Breast epithelium (tissue), 4 donors: ENCODE measurements at regions not wholly inside any gene's neighbourhood (a gene's known extent, or its start where the extent isn't known, plus 50 kb on each side); places are given as distances from the start of the nearest gene placed in this dataset.

Experiments used
- DNase-seq, 2 donors: peaks; one replicate each; pipeline ENCODE4 v3.0.0-alpha.2; 2019; ENCODE audit warnings: low spot score in 2 of 2
- H3K27ac ChIP-seq, 2 donors: fragments of 200-600 bp; sonication (generic) in 1 of 2; one replicate each; pipeline ENCODE4 v1.5.1; 2016 to 2019; ENCODE audit warnings: mild to moderate bottlenecking in 1 of 2
- H3K27me3 ChIP-seq, 2 donors: fragments of 200-600 bp; sonication (generic) in 1 of 2; one replicate each; pipeline versions ENCODE4 v1.5.1 to v1.6.0; 2017 to 2019; ENCODE audit warnings: control low read depth in 1 of 2, mild to moderate bottlenecking in 1 of 2
- H3K36me3 ChIP-seq: fragments of 200-600 bp; one replicate; pipeline ENCODE4 v1.5.1; 2019
- H3K4me1 ChIP-seq, 2 donors: fragments of 200-600 bp; sonication (generic); one replicate each; pipeline ENCODE4 v1.5.1; 2016 to 2019; ENCODE audit warnings: control low read depth in 1 of 2
- H3K4me3 ChIP-seq, 3 donors: fragments of 200-600 bp; sonication (generic); 1 replicate in 2 of 3; 2 replicates in 1 of 3; pipeline ENCODE4 v1.5.1; 2016 to 2019; ENCODE audit warnings: mild to moderate bottlenecking in 3 of 3, moderate library complexity in 2 of 3
- H3K9me3 ChIP-seq, 2 donors: fragments of 200-600 bp; sonication (generic) in 1 of 2; one replicate each; pipeline ENCODE4 v1.5.1; 2016 to 2019; ENCODE audit warnings: control low read depth in 1 of 2
- POLR2A ChIP-seq: fragments of 450-650 bp; IDR thresholded peaks from one replicate; pipeline ENCODE4 v1.6.1; 2016; ENCODE audit warnings: antibody characterized with exemption, mild to moderate bottlenecking, moderate library complexity
- POLR2AphosphoS5 ChIP-seq, 3 donors: sonication (generic); formaldehyde crosslinking; IDR thresholded peaks; one replicate each; pipeline ENCODE4 v1.6.1; 2017; ENCODE audit warnings: antibody characterized with exemption in 3 of 3
- intact Hi-C: fragments of 100-400 bp; cut with DNase I; formaldehyde crosslinking; loops from one replicate; pipeline ENCODE4 v1.15.1; 2023; ENCODE audit warnings: low total_unique reads
- TF ChIP-seq, protein P1 (sequence below), 3 donors: fragments of 450-650 bp; IDR thresholded peaks; one replicate each; pipeline ENCODE4 v1.5.1; 2016 to 2017; ENCODE audit warnings: antibody characterized with exemption in 3 of 3, mild to moderate bottlenecking in 3 of 3, moderate library complexity in 3 of 3

DNA sequence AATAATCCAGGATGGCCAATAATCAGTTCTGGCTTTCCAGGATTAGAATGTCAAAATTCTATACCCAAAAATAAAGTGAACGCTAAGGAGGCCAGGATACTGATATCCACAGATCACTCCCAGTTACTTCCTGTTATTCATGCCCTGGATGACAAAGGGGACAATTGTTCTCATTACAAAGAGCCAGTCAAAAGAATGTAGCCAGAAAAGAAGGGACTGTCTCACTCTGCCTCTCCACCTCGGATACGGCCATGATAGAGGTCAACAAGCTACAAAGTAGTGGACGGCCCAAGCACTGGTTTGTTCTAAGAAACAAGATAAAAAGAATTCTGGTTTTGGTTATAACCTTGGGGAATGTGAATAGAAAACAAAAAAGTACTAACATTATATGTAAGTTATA is 116.1 kb upstream of the ATF7IP start:
- no peak for DNase-seq
- Histone ChIP-seq H3K27me3 (no peaks in the 10 kb centered on the region), H3K9me3 (peaks cover 0 to under 1% of the 10 kb centered on the region in 2 donors), H3K36me3 (no peaks in the 10 kb centered on the region), H3K27ac (peak overlapping the region; percentile 65 to 81), H3K4me3 (no peak overlapping the region), H3K4me1 (no peaks in the 10 kb centered on the region)
- TF ChIP-seq POLR2AphosphoS5 (IDR thresholded peaks at IDR 0.05) (no peak), POLR2A (no peak)
- TF ChIP-seq, protein P1, sequence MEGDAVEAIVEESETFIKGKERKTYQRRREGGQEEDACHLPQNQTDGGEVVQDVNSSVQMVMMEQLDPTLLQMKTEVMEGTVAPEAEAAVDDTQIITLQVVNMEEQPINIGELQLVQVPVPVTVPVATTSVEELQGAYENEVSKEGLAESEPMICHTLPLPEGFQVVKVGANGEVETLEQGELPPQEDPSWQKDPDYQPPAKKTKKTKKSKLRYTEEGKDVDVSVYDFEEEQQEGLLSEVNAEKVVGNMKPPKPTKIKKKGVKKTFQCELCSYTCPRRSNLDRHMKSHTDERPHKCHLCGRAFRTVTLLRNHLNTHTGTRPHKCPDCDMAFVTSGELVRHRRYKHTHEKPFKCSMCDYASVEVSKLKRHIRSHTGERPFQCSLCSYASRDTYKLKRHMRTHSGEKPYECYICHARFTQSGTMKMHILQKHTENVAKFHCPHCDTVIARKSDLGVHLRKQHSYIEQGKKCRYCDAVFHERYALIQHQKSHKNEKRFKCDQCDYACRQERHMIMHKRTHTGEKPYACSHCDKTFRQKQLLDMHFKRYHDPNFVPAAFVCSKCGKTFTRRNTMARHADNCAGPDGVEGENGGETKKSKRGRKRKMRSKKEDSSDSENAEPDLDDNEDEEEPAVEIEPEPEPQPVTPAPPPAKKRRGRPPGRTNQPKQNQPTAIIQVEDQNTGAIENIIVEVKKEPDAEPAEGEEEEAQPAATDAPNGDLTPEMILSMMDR (IDR thresholded peaks at IDR 0.05) = no peak
- intact Hi-C loops = no loop called here

DNA sequence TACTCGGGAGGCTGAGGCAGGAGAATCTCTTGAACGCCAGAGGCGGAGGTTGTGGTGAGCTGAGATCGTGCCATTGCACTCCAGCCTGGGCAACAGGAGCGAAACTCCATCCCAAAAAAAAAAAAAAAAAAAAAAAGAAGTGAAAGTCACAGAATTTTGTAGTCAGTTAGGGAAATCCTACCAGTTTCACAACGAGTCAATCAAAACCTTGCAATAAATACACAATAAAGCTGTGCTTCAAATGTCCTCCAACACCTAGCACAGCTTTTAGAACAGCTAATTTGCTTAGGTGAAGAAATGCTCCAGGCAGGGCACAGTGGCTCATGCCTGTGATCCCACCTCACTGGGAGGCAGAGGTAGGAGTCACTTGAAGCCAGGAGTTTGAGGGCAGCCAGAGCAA is 112.8 kb upstream of the ATF7IP start:
- Histone ChIP-seq H3K4me3 (no peak overlapping the region), H3K4me1 (peaks cover 2 to 7% of the 10 kb centered on the region in 2 donors), H3K27ac (no peak overlapping the region), H3K9me3 (no peaks in the 10 kb centered on the region), H3K27me3 (no peaks in the 10 kb centered on the region), H3K36me3 (no peaks in the 10 kb centered on the region)
- intact Hi-C loops = loop anchor here (10.0 kb wide), 1 partner anchor 742 kb away; no protein-coding TSS in a partner anchor
- TF ChIP-seq POLR2AphosphoS5 (IDR thresholded peaks at IDR 0.05) (no peak), POLR2A (no peak)
- TF ChIP-seq, protein P1 (IDR thresholded peaks at IDR 0.05) = no peak
- no peak for DNase-seq

- peaks cover 10% of the 10 kb centered on the region in 2 donors for H3K4me1 ChIP-seq
- H3K27me3 ChIP-seq = no peaks in the 10 kb centered on the region
- TF ChIP-seq POLR2AphosphoS5 (IDR thresholded peaks at IDR 0.05) (no peak), POLR2A (no peak)
- TF ChIP-seq, protein P1 (IDR thresholded peaks at IDR 0.05) = no peak
- H3K4me3 ChIP-seq = no peak overlapping the region
- intact Hi-C loops = loop anchor here (10.0 kb wide), 1 partner anchor 741 kb away; no protein-coding TSS in a partner anchor
- no peak overlapping the region for H3K27ac ChIP-seq
- no peaks in the 10 kb centered on the region for H3K9me3 ChIP-seq
- no peaks in the 10 kb centered on the region for H3K36me3 ChIP-seq
- no peak for DNase-seq
These were observed 112.0 kb upstream of the ATF7IP start for GRCh38 chr12:14253496-14253895.

DNA sequence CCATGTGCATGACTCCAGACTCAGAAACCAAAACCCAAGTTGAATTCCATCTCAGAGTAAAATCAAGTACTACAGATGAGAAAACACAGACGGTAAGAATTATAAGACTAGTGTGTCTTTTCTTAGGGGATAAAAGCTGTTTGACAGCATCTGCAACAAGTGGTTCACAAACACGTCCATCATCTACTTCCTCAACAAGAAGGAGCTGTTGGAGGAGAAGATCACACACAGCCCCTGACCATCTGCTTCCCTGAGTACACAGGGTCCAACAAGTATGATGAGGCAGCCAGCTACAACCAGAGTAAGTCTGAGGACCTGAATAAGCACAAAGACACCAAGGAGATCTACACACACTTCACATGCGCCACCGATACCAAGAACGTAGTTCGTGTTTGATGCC is 110.7 kb upstream of the ATF7IP start:
- Histone ChIP-seq H3K9me3 (no peaks in the 10 kb centered on the region), H3K4me1 (peaks cover 10 to 14% of the 10 kb centered on the region in 2 donors), H3K36me3 (no peaks in the 10 kb centered on the region), H3K27me3 (no peaks in the 10 kb centered on the region), H3K27ac (no peak overlapping the region), H3K4me3 (no peak overlapping the region)
- intact Hi-C loops = loop anchor here (10.0 kb wide), 1 partner anchor 740 kb away; no protein-coding TSS in a partner anchor
- no peak for TF ChIP-seq POLR2A
- no peak for TF ChIP-seq POLR2AphosphoS5 (IDR thresholded peaks at IDR 0.05)
- TF ChIP-seq, protein P1 (IDR thresholded peaks at IDR 0.05) = no peak
- no peak for DNase-seq

- no peak for DNase-seq
- Histone ChIP-seq H3K4me1 (peaks cover 10 to 21% of the 10 kb centered on the region in 2 donors), H3K36me3 (no peaks in the 10 kb centered on the region), H3K4me3 (no peak overlapping the region), H3K27me3 (no peaks in the 10 kb centered on the region), H3K27ac (peak overlapping the region; percentile 16 to 91), H3K9me3 (no peaks in the 10 kb centered on the region)
- TF ChIP-seq POLR2AphosphoS5 (IDR thresholded peaks at IDR 0.05) (no peak), POLR2A (no peak)
- TF ChIP-seq, protein P1 (IDR thresholded peaks at IDR 0.05) = no peak
- intact Hi-C loops = loop anchor here (10.0 kb wide), 1 partner anchor 739 kb away; no protein-coding TSS in a partner anchor
These were observed 109.4 kb upstream of the ATF7IP start for GRCh38 chr12:14256121-14256520.
